ENCODE measurements at regions not wholly inside any gene's neighbourhood (a gene's known extent, or its start where the extent isn't known, plus 50 kb on each side); places are given as distances from the start of the nearest gene placed in this dataset.

DNA sequence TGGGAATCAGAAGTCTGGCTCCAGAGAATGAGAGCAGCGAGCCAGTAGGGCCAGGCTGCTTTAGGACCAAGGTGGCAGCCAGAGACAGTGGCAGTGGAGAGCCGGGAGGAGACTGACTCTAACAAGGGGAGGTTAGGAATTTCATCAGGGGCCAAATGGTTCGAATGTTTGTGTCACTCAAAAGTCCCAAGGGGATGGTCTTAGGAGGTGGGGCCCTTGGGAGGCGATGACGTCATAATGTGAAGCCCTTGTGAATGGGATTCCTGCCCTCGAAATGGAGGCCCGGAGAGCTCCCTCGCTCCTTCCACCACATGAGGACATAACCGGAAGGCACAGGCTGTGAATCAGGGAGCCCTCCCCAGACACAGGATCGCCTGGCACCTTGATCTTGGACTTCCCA is 299.7 kb downstream of the QKI start:
- no peak for TF ChIP-seq EP300 (IDR thresholded peaks at IDR 0.05)
- TF ChIP-seq, protein P1, sequence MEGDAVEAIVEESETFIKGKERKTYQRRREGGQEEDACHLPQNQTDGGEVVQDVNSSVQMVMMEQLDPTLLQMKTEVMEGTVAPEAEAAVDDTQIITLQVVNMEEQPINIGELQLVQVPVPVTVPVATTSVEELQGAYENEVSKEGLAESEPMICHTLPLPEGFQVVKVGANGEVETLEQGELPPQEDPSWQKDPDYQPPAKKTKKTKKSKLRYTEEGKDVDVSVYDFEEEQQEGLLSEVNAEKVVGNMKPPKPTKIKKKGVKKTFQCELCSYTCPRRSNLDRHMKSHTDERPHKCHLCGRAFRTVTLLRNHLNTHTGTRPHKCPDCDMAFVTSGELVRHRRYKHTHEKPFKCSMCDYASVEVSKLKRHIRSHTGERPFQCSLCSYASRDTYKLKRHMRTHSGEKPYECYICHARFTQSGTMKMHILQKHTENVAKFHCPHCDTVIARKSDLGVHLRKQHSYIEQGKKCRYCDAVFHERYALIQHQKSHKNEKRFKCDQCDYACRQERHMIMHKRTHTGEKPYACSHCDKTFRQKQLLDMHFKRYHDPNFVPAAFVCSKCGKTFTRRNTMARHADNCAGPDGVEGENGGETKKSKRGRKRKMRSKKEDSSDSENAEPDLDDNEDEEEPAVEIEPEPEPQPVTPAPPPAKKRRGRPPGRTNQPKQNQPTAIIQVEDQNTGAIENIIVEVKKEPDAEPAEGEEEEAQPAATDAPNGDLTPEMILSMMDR (IDR thresholded peaks at IDR 0.05), result no peak

Measured in esophagus muscularis mucosa (tissue), 3 donors.